ENCODE measurements at regions not wholly inside any gene's neighbourhood (a gene's known extent, or its start where the extent isn't known, plus 50 kb on each side); places are given as distances from the start of the nearest gene placed in this dataset.
"Not testable (repeated sequence)": the region's sequence is repeated elsewhere in the genome, so short reads cannot be mapped to it uniquely, and the experiment has no call there.

DNA sequence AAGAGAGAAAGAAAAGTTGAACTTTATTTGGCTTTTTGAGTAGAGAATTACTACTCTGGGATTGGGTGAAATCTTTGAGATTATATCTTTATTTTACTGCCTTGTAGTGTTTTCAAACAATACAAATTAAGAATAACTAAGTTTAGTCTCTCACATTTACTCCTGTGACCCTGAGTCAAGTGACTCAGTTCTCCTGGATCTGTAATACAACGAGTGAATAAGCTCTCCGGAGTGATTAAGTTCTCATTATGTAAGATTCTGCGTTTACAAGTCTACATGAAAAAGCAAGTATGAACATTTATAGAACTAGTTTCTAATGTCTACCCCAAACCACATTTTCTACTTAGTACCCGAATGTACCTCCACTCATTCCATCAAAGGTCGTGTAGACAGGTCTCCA is 165.5 kb upstream of the FOLH1 start:
- TF ChIP-seq, protein P1, sequence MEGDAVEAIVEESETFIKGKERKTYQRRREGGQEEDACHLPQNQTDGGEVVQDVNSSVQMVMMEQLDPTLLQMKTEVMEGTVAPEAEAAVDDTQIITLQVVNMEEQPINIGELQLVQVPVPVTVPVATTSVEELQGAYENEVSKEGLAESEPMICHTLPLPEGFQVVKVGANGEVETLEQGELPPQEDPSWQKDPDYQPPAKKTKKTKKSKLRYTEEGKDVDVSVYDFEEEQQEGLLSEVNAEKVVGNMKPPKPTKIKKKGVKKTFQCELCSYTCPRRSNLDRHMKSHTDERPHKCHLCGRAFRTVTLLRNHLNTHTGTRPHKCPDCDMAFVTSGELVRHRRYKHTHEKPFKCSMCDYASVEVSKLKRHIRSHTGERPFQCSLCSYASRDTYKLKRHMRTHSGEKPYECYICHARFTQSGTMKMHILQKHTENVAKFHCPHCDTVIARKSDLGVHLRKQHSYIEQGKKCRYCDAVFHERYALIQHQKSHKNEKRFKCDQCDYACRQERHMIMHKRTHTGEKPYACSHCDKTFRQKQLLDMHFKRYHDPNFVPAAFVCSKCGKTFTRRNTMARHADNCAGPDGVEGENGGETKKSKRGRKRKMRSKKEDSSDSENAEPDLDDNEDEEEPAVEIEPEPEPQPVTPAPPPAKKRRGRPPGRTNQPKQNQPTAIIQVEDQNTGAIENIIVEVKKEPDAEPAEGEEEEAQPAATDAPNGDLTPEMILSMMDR (conservative IDR thresholded peaks at IDR 0.05): not testable (repeated sequence)
- not testable (repeated sequence) for TF ChIP-seq ZFX (IDR thresholded peaks at IDR 0.05)
